GM19372 (cell line): ENCODE measurements at regions not wholly inside any gene's neighbourhood (a gene's known extent, or its start where the extent isn't known, plus 50 kb on each side); places are given as distances from the start of the nearest gene placed in this dataset.
"Not testable (repeated sequence)": the region's sequence is repeated elsewhere in the genome, so short reads cannot be mapped to it uniquely, and the experiment has no call there.

Source experiments
- ATAC-seq: cut with Tn5 transposase; IDR thresholded peaks from one replicate; pipeline ENCODE4 v1.9.1; 2021; ENCODE audit warnings: mild to moderate bottlenecking, low read depth, moderate library complexity; ENCODE audit not compliant: unreplicated experiment

DNA sequence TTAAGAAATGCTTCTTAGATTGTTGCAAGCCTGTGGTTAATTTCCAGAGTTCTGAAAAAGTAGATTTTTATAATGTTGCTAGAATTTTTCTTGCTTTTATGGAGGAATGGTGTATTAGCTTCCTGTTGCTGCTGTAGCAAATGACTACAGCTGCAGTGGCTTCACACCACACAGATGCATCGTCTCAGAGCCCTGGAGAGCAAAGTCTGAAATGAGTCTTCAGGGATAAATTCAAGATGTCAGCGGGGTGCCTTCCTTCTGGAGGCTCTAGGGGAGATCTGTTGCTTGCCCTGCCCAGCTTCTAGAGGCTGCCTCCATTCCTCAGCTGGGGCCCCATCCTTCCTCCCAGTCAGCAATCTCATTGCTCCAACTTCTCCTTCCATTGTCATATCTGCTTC is 187.8 kb downstream of the ZNF516 start:
- no peak for ATAC-seq

DNA sequence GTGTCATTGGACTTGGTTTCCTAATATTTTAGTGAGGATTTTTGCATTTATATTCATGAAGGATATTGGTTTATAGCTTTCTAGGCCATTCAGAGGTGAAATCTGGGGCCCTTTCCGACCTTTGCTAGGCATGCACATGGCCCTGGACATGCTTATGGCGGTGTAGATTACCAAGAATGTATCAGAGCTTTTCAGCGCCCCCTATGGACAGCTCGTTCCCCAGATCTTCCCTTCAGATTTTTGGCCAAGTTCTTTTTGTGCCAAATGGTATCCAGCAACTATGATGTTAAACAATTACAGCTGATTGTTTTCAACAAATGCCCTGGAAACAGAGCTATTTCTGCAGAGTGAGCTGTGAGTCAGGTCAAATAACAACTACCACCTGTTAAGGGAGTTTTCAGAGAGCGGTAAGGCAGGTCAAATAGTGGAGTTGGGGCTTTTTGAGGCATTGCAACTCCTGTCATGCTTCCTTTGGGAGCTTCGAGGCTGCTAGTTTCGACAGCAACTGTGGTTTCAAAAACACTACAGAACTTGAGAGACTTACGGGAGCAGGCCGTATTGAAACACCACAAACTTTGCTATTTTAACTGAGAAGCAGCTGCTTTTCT is 188.3 kb downstream of the ZNF516 start:
- no peak for ATAC-seq

DNA sequence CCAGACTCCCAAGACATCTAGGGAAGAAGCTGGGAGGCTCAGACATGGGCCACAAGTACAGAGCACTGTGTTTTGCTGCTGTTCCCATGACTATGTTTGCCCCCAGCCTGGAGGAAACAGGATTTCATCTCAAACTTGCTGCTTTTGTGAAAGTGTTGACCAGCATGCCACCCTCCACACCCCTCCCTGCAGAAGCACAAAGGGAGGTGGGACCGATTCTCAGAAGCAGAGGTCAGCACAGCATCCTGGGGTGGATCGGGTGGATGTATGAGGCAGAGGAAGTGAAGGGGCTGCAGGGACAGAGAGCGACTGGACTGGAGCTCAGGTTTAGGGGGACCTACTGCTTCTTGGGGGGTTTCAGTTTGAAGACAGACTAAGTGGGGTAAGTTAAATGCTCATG is 209.2 kb downstream of the ZNF516 start:
- ATAC-seq: no peak

DNA sequence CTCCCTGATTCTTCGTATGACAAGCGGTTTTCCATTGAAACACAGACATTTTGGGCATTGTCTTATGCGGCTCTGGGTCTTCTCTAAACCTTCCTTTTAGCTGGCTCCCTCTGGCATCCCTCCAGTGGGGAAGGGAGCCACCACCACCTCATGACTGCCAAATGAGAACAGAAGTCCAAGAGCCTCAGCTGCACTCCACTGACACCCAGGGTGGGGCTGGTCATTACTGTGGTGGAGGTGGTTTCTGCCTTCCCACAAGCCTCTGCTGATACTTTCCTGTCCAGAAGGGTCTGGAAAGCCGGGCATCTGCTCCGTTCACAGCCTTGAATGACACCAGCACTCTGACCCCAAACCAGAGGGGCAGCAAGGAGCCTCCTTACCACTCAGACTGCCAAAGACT is 213.5 kb downstream of the ZNF516 start:
- no peak for ATAC-seq

DNA sequence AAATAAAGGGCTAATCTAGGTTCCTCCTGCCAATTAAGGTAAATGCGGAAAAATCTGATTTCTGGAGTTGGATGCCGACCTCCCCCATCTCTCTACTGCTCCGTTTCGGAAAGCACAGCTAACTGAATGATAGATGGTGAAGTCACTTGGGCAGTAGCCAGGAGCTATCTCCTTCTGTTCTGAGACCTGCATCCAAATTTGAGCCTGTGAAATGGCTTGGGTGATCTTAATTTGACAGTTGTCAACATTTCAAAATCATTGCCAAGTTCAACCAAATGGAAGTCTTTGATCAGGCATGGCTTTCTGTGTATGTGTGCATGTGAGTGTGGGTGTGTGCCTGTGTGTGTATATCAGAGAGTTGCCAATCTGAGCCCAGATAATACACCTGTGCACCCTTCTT is 217.2 kb downstream of the ZNF516 start:
- ATAC-seq: no peak

DNA sequence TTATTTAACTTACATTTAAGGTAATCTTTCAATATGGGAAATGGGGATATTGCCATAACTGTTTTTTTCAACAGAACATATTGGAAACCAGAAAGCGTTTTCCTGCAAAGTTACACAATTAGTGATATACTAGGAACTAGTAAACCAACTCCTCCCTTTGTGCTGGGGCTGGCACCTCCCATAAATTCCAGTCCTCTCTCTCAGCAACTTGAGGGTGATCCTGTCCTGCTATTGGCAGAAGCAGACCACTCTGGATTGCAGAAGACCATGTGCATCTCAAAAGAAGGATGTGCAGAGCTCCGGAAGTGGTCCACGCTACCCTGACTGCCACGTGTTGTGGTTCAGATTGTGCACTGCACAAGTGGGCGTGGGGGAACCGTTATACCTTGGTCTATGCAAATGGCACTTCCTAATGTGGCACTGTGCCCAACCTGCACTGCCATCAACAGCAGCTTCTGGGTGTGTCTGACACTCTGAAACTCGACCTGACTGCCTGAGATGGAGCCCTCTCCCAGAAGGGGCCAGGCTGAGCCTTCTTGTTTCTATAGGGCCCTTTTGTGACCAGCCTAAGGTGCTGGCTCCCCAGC is 219.2 kb downstream of the ZNF516 start:
- no peak for ATAC-seq

DNA sequence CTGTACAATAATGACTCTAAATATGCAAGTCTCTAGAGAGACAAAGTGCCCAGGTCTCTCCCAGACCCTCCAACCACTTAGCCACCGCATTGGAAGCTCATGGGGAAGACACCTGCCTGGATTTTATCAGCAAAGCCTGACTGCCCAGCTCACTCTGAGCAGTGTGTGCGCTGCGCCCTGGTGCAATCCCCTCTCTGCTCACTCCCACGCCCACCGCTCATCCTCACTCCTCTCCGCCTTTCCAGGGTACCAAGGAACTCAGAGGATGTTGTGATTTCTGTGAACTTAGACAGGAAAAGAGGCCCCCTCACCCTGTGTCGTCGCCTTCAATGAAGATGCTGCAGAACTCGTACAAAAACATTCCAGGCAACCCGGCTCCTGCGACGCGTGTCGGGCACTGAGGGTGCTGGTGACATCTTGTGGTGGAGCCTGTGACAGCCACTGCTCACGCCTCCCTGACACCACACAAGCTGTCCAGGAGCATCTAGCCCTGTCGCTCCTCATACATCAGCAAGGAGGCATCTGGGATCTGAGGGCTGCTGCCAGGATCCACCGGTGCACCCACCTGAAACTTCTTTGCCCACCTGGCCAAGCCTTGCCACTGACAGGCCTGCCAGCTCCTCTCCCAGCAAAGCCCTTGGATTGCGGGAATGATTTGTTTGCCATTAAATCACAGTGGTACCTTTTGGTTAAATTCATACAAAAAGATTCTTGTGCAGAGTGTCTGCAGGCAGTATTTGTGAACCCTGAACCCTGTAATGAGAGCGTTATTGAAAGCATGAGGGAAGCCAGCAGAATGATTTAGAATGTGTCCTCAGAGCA is 220.4 kb downstream of the ZNF516 start:
- ATAC-seq: no peak

DNA sequence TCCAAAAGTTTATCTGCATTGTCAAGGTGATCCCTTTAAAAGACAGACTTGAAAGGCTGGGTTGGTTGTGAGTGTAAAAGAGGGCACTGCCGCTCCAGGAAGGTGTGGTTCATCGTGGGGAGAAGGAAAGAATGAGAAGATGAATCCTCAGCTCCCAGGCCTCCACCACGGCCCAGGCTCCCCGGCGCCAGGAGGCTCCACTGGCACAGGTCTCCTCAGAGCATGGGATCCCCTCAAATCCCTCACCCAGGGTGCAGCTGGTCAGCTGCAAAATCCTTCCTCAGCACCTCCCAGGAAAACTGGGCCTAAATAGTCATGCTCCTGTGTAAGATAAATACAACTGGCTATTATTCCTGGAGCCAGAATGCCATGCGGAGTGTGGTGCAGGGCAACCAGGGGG is 221.1 kb downstream of the ZNF516 start:
- ATAC-seq: no peak

DNA sequence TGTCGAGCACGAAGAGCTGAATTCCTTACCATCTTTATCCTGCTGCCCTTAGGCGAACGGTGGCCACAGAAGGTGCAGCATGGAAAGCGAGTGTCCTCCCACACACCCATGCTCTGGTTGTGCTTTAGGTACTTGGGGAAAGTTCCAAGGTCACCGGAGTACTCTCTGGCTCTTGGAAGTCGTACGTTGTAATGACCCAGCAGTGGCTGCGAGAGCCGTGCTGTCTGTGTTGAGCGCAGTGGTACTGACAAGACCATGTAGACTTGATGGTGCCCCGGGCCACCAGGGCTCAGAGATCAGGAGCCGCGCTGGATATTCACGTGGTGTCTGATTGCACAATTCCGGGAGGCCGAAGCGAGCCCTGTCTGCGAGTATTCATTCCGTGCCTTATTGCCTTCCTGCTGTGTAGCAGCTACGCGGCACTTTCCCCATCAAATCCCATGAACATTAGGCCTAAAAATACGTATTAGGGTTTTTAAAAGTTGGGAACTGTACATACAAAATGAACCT is 222.0 kb downstream of the ZNF516 start:
- no peak for ATAC-seq

DNA sequence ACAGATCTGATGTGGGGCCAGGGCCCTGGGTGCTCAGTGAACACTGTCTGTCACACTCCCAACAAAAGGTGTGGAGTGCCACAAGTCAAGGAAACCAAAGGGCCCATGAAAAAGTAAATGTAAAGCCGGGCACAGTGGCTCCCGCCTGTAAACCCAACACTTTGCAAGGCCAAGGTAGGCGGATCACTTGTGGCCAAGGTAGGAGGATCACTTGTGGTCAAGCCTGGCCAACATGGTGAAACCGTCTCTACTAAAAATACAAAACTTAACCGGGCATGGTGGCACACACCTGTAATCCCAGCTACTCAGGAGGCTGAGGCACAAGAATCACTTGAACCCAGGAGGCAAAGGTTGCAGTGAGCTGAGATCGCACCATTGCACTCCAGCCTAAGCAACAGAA is 227.6 kb downstream of the ZNF516 start:
- not testable (repeated sequence) for ATAC-seq

DNA sequence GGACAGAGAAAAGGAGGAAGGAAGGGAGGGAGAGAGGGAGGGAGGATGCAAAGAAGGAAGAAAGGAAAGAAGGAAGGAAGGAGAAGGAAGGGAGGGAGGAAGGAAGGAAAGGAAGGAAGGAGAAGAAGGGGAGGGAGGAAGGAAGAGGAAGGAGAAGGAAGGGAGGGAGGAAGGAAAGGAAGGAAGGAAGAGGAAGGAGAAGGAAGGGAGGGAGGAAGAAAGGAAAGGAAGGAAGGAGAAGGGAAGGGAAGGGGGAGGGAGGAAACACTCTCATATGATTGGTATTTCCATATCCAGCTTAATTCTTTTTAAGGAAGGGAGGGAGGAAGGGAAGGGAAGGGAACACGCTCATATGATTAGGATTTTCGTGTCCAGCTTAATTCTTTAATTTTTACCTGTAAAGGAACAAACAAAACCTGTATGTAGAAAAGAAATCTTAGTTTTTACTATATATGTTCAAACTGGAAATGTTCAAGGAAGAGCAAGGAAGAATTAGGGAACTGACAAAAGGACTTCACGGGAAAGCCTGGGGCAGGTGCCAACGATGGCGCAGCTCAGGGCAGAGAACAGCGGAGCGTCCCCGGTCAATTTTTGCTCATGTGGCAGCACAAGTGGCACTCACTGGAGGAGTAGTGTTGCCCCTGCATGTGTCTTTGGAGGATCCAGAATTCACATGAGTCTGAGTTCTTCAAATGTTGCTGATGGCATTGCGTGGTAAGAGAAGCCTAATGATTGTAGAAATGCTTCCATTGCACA is 228.6 kb downstream of the ZNF516 start:
- no peak for ATAC-seq

DNA sequence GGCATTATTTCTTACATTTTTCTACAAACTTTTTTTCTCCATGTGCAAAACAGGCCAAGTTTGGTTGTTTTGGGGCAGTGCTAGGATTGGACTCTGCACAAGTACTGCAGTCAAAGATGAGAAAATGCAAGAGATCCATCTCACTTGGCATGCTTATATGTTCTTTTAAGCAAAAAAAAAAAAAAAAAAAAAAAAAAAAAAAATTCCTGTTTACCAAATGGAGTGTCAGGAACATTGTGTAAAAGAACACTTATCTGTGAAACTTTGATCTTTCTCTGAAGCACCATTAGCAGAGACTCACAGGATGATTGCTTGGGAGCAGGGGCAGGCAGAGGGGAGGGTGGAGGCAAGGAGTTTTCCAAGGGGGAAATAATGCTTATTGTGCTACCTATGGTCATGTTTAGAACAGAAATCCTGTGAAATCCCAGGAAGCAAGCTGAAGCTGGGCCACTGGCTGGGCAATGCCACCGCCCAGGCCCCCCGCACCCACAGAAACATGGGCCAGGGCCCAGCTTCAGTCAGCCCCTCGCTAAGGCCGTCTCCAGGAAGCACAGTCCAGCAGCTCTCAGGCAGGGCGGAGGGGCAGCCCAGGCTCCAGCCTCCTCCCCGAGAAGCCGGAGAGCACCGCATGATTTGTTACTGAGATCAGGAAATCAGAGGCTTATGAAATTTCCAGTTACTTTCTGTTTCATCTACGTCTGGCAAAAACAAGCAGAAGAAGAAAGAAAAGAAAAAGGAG is 229.4 kb downstream of the ZNF516 start:
- ATAC-seq: no peak

DNA sequence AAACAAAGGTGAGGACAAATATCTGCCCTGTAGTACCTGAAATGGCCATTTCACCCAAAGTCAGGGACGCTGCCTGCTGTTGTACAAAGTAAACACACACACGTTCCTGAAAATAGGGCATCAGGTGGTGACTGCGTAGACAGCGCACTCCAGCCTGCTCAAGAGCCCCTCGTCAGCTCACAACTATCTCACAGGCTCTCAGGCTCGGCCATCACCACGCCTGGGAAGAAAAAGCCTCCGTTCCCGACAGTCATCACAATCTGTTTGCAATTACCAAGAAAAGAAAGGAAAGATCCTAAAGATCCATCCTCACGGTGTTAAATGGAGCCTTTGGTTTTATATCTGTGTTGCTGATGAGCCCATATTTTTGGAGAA is 230.2 kb downstream of the ZNF516 start:
- no peak for ATAC-seq

DNA sequence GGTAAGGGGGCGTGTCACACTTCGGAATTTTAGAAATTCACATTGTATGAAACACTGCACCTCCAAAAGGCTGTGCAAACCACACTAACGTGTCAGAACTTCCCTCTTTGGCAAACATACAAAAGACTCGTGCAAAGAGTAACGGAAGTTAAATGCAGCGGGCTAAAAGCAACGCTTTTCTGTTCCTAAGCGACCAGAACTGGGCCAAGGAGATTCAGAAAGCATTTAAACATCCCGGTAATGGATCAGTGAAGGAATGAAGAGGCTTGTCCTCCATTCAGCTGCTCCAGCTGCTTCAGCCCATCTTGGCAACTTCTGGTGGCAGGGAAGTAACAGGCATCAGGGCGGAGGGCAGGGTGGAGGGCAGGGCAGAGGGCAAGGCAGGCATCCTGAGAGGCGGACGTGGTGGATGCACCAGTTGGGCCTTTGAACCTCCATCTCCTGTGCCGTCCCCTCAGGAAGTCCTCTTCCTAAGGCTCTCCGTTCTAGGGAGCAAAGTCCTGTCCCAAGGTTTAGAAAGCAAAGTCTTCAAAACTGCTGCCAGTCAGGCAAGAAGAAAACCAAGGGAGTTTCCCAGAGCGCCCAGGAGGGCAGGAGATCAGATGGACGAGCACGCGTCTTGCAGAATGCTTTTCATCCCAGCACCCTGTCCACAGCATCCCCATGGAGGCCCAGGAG is 230.7 kb downstream of the ZNF516 start:
- no peak for ATAC-seq

DNA sequence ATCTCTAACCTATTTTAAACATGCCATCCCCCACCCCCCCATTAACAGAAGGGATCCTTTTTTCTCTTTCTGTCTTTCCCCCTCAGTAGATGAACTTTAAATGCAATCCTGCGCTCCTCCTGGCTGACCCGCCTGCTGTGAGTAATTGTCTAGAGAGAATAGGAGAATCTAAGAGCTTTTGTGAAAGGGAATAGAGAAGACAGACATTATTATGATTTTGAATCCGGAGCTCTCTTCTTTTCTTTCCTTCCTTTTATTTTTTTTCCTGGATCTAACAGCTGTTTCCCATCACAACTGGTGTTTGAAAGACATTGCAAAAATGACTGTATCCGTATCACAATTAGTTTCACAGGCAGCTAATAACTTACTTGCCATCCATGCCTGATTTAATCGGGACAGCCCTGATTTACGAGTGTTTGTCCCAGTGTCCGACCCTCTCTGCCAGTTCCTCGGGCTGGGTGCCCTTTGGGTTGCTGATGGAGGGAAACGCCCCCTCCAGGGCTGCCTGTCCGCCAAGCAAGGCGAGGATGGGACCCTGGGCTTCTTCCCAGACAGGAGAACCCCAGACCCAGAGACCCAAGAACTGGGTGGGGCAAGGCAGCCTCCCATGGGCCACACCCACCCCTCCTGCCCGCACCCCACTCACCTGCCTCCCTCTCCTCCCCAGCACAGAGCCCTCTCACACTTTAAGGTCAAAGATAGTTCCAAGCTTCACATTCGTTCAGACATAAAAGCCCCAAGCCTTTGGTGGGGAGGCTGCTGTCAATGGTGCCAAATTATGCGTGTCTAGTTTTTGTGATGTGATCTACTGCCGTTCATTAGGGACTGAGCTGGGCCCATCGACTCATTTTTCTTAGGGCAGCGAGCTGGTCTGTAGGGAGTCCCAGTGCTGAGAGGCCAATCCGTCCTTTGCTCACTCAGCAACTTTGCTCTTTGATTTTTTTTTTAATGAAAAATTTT is 231.7 kb downstream of the ZNF516 start:
- ATAC-seq: no peak

DNA sequence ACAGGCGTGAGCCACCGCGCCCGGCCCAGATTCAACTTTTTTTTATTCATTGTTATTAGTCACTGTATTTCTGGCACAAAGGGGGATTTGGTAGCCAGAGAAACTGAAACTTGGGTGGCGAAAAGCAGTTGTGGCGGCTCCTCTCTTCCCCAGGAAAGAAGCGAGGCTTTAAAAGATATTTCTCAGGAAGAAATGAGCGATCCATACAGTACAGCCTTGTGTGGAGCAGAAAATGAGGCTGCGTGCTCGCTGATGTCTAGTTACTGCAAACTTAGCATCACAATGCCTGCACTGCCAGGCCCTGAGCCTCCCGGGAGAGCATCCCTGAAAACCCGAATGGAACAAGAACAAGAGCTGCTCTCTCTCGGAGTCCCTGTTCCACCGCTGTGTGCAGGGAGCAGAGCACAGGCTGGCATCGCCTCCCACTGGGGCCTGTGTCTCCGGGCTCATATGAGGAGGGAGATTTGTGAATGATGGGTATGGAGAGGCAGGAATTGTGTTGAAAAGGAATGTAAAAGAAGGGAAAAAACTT is 234.0 kb downstream of the ZNF516 start:
- no peak for ATAC-seq

DNA sequence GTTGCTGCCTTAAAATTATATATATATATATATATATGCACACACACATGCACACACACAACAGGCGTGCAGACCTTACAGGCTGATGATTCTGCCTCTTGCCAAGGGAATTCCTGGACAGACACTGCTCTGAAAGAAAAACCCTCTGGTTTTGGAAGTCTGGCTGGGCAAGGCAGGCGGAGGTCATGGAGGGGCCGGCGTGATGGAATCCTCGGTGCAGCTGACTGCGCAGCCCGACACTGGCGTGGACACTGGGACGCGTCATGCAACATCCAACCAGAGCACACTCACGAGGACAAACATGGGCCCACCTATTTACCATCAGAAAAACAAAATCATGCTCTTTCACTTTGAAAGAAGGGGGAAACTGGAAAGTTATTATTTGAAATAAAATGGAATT is 235.3 kb downstream of the ZNF516 start:
- ATAC-seq: no peak

DNA sequence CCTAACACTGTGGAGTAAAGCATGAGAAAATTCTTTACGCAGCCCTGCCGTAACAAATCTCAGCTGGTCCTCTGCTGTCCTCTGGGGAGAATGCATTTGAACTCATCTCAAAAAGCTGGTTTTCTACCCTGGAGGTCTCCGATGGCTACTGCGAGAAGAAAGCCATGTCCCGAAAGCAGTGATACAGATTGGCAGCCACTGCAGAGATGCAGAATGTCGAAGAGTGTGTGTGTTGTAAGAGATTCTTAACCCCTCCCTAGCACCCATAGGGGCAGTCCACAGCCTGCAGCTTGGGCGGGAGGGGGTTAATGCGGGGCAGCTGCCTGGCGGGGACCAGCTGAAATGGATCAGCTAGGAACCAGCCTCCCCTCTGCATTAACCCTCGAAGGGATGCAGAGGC is 235.9 kb downstream of the ZNF516 start:
- ATAC-seq: no peak
